GM19238 (cell line): ENCODE measurements at regions not wholly inside any gene's neighbourhood (a gene's known extent, or its start where the extent isn't known, plus 50 kb on each side); places are given as distances from the start of the nearest gene placed in this dataset.

Source experiments
- DNase-seq: peaks from one replicate; pipeline ENCODE4 v3.0.0; 2011; ENCODE audit warnings: low spot score; ENCODE audit not compliant: insufficient read length

DNA sequence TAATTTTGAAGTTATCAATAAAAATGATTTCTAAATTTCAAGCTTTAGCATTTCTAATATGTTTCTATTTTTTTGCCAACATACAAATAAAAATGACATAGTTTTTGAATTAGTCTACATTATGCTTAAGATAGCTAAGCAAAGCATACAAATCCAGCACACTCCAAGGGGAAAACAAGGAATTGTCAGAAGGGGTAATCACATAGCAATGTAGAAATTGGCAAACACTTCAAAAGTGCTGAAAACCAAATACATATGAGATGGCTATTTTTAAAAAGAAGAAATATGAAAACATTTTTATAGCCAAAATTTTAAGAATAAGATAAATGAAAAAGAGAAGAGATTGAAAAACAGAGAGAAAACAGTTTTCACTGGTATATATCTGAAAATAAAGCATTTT lies 308.0 kb downstream of the SLC6A15 start:
- no peak for DNase-seq

GRCh38 chr12:84603484-84604248 lies 308.9 kb downstream of the SLC6A15 start:
- no peak for DNase-seq

DNA sequence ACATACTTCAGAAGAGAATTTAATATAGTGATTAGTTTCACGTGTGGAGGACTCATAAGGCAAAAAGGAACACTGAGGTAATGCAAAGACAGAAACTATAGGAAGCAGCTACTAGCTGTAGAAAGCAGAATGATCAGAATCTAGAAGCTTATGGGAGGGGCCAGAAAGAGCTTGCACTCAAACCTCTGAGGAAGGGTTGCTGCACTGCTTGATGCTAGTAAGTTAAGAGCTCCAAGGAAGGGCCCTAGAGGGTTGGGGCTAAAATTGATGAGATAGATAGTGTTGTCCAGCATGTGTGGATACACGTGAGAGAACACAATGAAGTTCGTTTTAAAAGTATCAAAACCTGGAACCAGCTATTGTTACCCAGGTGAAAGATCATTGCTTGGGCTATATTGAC lies 311.1 kb downstream of the SLC6A15 start:
- no peak for DNase-seq

GRCh38 chr12:84599539-84599938 lies 313.1 kb downstream of the SLC6A15 start:
- no peak for DNase-seq

DNA sequence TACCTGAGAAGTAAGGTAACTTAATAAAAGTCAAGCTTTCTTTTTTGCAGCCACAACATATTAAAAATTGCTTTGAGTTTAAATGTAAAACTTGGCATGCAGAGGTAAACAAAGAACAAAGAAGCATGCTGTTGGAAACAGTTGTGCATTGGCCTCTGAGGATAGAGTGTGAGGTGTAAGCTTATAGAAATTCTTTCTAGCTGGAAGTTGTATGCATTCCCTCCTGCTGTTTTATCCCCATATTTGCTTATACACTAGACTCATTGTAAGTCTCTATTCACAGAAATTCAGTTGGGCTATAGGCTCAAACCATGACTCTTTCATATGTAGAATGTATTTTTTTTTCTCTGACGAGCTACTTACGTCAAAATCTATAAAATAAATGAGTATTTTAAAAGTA lies 316.3 kb downstream of the SLC6A15 start:
- DNase-seq, result no peak

GRCh38 chr12:84594157-84594556 lies 318.4 kb downstream of the SLC6A15 start:
- DNase-seq, result no peak

- no peak for DNase-seq
These were observed 326.7 kb downstream of the SLC6A15 start for GRCh38 chr12:84585776-84586395.

- no peak for DNase-seq
These were observed 340.4 kb downstream of the SLC6A15 start for GRCh38 chr12:84572196-84572595.

DNA sequence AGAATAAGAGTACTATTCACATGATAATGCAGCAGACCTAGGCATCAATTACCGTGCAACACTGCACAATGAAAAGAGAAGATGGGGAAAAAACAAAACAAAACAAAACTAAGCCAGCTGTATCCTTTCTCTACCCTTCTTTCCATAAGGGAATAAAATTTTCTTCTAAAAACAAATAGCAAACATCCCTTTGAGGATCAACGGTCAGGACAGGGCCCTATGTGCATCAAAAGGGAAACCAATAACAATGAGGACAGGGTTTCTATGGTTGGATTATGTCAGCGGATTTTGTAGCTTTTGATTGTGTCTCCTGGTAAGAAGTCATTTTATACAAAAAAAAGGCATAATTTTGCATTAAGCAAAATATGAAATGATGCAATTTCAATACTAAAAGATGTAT lies 350.3 kb downstream of the SLC6A15 start:
- no peak for DNase-seq

- DNase-seq, result no peak
These were observed 351.2 kb downstream of the SLC6A15 start for GRCh38 chr12:84561351-84561750.

DNA sequence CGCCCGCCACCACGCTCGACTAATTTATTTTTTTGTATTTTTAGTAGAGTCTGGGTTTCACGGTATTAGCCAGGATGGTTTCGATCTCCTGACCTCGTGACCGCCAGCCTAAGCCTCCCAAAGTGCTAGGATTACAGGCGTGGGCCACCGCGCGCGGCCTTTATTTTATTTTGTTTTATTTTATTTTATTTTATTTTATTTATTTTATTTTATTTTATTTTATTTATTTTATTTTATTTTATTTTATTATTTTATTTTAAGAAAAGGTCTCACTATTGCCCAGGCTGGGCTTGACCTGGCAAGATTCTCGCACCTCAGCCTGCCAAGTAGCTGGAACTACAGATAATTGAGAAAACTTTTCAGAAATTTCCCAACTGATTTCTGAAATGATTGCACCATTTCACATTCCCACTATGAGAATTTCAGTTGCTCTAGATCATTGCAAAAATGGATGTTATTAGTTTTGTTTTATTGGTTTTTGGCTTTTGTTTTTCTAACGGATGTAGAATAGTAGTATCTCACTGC lies 358.3 kb downstream of the SLC6A15 start:
- DNase-seq, result no peak

GRCh38 chr12:84553331-84554117 lies 359.1 kb downstream of the SLC6A15 start:
- no peak for DNase-seq

GRCh38 chr12:84551373-84551772 lies 361.2 kb downstream of the SLC6A15 start:
- DNase-seq, result no peak

DNA sequence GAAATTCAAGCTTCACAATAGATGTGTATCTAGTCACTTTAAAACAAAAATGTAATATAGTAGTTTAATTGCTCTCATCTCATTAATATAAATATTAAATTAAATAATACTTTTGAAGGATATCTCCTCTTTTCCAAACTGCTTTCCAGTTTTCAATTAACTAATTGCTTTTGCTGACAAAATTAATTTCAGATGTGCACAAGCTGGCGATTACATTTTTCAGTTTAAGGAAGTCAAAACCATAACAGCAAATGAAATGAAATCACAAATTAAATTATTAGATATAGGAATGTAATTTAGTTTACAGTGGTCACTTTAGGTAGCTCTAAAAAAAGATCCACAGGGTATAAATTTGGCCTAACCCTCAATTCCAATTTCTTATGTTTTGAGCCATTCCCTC lies 362.1 kb downstream of the SLC6A15 start:
- no peak for DNase-seq

- no peak for DNase-seq
These were observed 370.3 kb downstream of the SLC6A15 start for GRCh38 chr12:84542289-84542688.

- DNase-seq, result no peak
These were observed 374.9 kb downstream of the SLC6A15 start for GRCh38 chr12:84537666-84538065.

DNA sequence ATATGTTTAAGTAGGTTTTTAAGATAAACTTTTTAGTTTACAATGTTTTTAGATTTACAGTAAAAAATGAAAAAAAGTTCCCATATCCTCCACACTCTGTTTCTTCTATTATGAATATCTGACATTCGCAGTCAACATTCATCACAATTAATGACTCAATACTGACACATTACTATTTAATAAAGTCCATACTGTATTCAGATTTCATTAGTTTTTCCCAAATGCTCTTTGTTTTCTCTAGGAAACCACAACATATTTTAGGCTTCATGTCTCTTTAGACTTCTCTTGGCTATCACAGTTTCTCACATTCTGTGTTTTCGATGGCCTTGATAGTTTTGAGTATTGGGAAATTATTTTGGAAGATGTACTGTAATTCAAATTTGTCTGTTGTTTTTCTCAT lies 399.8 kb downstream of the SLC6A15 start:
- DNase-seq, result no peak

GRCh38 chr12:84508851-84509260 lies 403.7 kb downstream of the SLC6A15 start:
- DNase-seq, result no peak

- DNase-seq, result no peak
These were observed 404.4 kb downstream of the SLC6A15 start for GRCh38 chr12:84507956-84508850.

- DNase-seq, result no peak
These were observed 406.3 kb downstream of the SLC6A15 start for GRCh38 chr12:84506282-84506681.
